Sigmoid colon (tissue), 4 donors: ENCODE measurements at regions not wholly inside any gene's neighbourhood (a gene's known extent, or its start where the extent isn't known, plus 50 kb on each side); places are given as distances from the start of the nearest gene placed in this dataset.

Source experiments
- CTCF ChIP-seq, 4 experiments: fragments of 450-650 bp in 3 of 4; fragments of 200-600 bp in 1 of 4; IDR thresholded peaks; one replicate each; pipeline ENCODE4 v1.5.1; 2016 to 2019; ENCODE audit warnings: antibody characterized with exemption in 4 of 4, mild to moderate bottlenecking in 3 of 4, moderate library complexity in 2 of 4
- EP300 ChIP-seq, 4 donors: sonication (generic); formaldehyde crosslinking; IDR thresholded peaks; one replicate each; pipeline ENCODE4 v1.6.1; 2017; ENCODE audit warnings: antibody characterized with exemption in 4 of 4
- POLR2A ChIP-seq, 2 donors: fragments of 450-650 bp; IDR thresholded peaks; one replicate each; pipeline ENCODE4 v1.6.1; 2016; ENCODE audit warnings: antibody characterized with exemption in 2 of 2, mild to moderate bottlenecking in 2 of 2, moderate library complexity in 2 of 2
- POLR2AphosphoS5 ChIP-seq, 4 donors: sonication (generic); formaldehyde crosslinking; IDR thresholded peaks; one replicate each; pipeline ENCODE4 v1.6.1; 2017; ENCODE audit warnings: antibody characterized with exemption in 4 of 4

DNA sequence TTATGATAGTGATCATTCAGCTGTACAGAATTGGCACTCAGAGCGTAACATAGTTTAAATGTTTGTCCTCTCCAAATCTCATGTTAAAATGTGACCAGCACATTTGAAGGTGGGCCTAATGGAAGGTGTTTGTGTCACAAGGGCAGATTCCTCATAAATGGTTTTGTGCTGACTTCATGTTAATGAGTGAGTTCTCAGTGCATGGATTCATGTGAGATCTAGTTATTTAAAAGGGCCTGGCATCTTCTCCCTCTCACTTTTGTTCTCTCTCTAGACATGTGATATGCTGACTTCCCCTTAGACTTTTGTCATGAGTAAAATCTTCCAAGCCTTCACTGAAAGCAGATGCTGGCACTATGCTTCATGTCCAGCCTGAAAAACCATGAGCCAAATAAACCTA is 452.4 kb upstream of the PTCHD4 start:
- no peak for TF ChIP-seq CTCF (IDR thresholded peaks at IDR 0.05)
- TF ChIP-seq EP300 (IDR thresholded peaks at IDR 0.05), result no peak
- no peak for TF ChIP-seq POLR2A (IDR thresholded peaks at IDR 0.05)
- no peak for TF ChIP-seq POLR2AphosphoS5 (IDR thresholded peaks at IDR 0.05)
